ENCODE measurements at regions not wholly inside any gene's neighbourhood (a gene's known extent, or its start where the extent isn't known, plus 50 kb on each side); places are given as distances from the start of the nearest gene placed in this dataset.

- Histone ChIP-seq H3K4me3 (ENCODE audit: low read depth, low read length) (no peak overlapping the region), H3K36me3 (ENCODE audit: control insufficient read depth, insufficient read depth, low read length) (no peaks in the 10 kb centered on the region), H3K27me3 (ENCODE audit: control insufficient read depth, insufficient read depth, low read length) (no peaks in the 10 kb centered on the region)
- no peak for TF ChIP-seq CTCF (IDR thresholded peaks at IDR 0.05; ENCODE audit: insufficient read depth, low read length, poor library complexity, severe bottlenecking)
- DNase-seq (ENCODE audit: low read depth): no peak
Observed at GRCh38 chr4:10879411-10880110, 195.0 kb upstream of the CLNK start.

- Histone ChIP-seq H3K36me3 (ENCODE audit: control insufficient read depth, insufficient read depth, low read length) (no peaks in the 10 kb centered on the region), H3K4me3 (ENCODE audit: low read depth, low read length) (no peak overlapping the region), H3K27me3 (ENCODE audit: control insufficient read depth, insufficient read depth, low read length) (no peaks in the 10 kb centered on the region)
- no peak for DNase-seq (ENCODE audit: low read depth)
- no peak for TF ChIP-seq CTCF (IDR thresholded peaks at IDR 0.05; ENCODE audit: insufficient read depth, low read length, poor library complexity, severe bottlenecking)
Observed at GRCh38 chr4:10878861-10879260, 194.3 kb upstream of the CLNK start.

DNA sequence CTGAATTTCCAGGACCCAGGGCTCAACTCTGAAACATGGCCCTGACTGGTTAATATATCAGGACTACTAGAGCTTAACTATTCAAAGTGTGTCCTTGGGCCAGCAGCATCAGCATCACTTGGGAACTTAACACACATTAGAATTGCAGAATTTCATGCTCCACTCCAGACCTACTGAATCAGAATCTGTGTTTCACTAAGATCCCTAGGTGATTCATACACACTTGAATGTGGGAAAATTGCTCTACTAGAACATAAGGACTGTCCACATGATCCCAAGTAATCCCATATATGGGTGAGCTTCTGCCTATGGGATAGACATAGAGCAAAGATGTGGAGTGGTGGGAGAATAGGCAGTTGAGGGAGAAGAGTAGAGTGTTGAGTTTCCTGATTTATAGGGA lies 192.5 kb upstream of the CLNK start:
- no peaks in the 10 kb centered on the region for H3K27me3 ChIP-seq (ENCODE audit: control insufficient read depth, insufficient read depth, low read length)
- DNase-seq (ENCODE audit: low read depth): no peak
- H3K4me3 ChIP-seq (ENCODE audit: low read depth, low read length): no peak overlapping the region
- no peaks in the 10 kb centered on the region for H3K36me3 ChIP-seq (ENCODE audit: control insufficient read depth, insufficient read depth, low read length)
- no peak for TF ChIP-seq CTCF (IDR thresholded peaks at IDR 0.05; ENCODE audit: insufficient read depth, low read length, poor library complexity, severe bottlenecking)

- Histone ChIP-seq H3K4me3 (ENCODE audit: low read depth, low read length) (no peak overlapping the region), H3K36me3 (ENCODE audit: control insufficient read depth, insufficient read depth, low read length) (no peaks in the 10 kb centered on the region), H3K27me3 (ENCODE audit: control insufficient read depth, insufficient read depth, low read length) (no peaks in the 10 kb centered on the region)
- no peak for DNase-seq (ENCODE audit: low read depth)
- no peak for TF ChIP-seq CTCF (IDR thresholded peaks at IDR 0.05; ENCODE audit: insufficient read depth, low read length, poor library complexity, severe bottlenecking)
Observed at GRCh38 chr4:10875144-10875799, 190.7 kb upstream of the CLNK start.

DNA sequence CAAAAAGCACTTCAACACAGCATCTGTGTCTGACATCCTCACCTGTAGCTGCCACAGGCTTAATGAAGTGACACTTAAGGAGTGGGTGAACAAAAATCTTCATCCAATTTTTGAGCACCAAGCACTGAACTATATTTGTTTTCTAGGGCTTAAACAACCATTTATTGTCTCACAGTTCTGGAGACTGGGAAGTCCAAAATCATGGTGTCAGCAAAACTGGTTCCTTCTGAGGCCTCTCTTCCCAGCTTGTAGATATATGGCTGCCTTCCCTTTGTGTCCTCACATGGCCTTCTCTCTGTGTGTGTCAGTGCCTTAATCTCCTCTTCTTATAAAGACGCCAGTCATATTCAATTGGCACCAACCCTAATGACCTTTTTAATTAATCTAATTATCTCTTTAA lies 189.2 kb upstream of the CLNK start:
- H3K27me3 ChIP-seq (ENCODE audit: control insufficient read depth, insufficient read depth, low read length): no peaks in the 10 kb centered on the region
- no peak for DNase-seq (ENCODE audit: low read depth)
- H3K36me3 ChIP-seq (ENCODE audit: control insufficient read depth, insufficient read depth, low read length): no peaks in the 10 kb centered on the region
- H3K4me3 ChIP-seq (ENCODE audit: low read depth, low read length): no peak overlapping the region
- no peak for TF ChIP-seq CTCF (IDR thresholded peaks at IDR 0.05; ENCODE audit: insufficient read depth, low read length, poor library complexity, severe bottlenecking)

Data from kidney epithelial cell (primary cell).